Epithelial cell of proximal tubule (primary cell): ENCODE measurements at regions not wholly inside any gene's neighbourhood (a gene's known extent, or its start where the extent isn't known, plus 50 kb on each side); places are given as distances from the start of the nearest gene placed in this dataset.

Experiments used
- DNase-seq: peaks from one replicate; pipeline ENCODE4 v3.0.0-alpha.2; 2011; ENCODE audit warnings: low read depth
- H3K4me3 ChIP-seq: 2 replicates; pipeline ENCODE4 v1.5.1; 2011; ENCODE audit warnings: low read depth, mild to moderate bottlenecking, low read length
- TF ChIP-seq, protein P1 (sequence below): conservative IDR thresholded peaks from 2 replicates; pipeline ENCODE4 v1.5.1; 2012; ENCODE audit warnings: low read depth, mild to moderate bottlenecking, low read length

DNA sequence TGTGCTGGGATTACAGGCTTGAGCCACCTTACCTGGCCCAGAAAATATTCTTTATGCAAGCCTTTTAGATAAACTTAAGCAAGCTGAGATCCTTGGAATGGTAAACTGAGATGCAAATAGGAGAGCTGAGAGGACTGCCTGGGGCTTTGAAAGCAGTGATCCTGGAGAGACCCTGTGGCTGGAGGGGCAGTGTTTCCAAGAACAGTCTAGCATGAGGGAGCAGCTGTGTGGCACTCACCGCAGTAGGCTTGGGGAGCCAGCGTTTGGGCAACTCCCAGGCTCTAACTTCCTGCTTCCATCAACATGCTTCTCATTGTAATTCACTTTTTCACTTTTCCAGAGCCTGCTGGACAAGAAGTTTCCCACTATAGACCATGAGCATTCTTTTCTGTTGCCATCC is 144.1 kb upstream of the CELF4 start:
- no peak for DNase-seq
- no peak overlapping the region for H3K4me3 ChIP-seq
- TF ChIP-seq, protein P1, sequence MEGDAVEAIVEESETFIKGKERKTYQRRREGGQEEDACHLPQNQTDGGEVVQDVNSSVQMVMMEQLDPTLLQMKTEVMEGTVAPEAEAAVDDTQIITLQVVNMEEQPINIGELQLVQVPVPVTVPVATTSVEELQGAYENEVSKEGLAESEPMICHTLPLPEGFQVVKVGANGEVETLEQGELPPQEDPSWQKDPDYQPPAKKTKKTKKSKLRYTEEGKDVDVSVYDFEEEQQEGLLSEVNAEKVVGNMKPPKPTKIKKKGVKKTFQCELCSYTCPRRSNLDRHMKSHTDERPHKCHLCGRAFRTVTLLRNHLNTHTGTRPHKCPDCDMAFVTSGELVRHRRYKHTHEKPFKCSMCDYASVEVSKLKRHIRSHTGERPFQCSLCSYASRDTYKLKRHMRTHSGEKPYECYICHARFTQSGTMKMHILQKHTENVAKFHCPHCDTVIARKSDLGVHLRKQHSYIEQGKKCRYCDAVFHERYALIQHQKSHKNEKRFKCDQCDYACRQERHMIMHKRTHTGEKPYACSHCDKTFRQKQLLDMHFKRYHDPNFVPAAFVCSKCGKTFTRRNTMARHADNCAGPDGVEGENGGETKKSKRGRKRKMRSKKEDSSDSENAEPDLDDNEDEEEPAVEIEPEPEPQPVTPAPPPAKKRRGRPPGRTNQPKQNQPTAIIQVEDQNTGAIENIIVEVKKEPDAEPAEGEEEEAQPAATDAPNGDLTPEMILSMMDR, result no peak

DNA sequence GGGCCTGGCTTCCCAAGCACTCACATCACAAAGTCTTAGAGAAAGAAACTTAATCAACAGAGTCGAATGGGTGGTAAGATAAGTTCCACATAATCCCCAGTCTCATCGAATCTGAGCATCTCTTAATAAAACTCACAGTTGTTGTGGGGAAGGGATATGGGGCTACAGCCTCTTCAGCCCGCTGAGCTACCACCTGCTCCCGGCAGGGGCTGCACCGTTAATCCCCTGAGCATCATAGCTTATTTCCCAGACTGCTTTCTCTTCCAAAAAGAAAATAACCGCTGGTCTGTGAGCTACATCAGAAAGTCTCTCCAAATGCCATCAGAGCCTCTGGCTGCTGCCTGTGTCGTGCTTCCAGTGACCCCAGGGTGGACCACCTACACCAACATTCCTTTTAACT is 139.4 kb upstream of the CELF4 start:
- H3K4me3 ChIP-seq, result no peak overlapping the region
- DNase-seq, result no peak

DNA sequence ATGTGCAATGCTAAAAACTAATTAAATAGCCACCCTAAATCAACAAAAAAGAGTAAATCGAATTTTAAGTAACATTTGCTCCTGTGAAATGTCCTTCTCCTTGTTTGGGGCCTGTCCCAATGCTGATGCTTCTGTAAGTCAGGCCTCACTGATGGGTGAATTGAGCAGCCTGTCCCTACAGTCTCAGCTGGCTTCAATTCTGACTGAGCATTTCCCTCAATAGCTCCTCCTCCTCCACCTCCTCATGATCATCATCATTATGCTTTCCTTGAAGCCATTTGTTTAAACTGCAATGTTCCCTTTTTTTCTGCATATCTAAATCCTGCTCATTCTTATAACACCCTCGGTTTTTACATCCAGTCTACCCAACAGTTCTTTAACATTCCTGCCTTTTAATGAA is 137.2 kb upstream of the CELF4 start:
- no peak overlapping the region for H3K4me3 ChIP-seq
- no peak for DNase-seq
- TF ChIP-seq, protein P1, result no peak

More for the DNA sequence above, 139.4 kb upstream of the CELF4 start:
- TF ChIP-seq, protein P1, result no peak

DNA sequence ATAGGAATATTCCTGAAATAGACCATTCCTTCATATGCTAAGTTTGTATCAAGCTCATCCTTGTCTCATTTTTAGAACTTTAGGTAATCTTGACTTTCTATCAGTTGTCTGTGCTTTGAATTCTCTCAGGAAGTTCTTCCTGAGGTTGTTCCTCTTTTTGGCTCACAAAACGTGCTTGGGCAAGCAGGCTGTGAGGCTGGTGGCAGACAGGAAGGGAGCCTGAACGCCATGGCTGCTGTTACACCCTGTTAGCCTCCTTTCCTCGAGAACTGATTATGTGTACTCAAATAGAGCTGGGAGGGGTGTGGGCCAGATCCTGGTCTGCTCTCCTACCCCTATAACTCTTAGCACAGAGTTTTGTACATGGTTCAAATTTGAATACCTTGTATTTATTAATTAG is 136.4 kb upstream of the CELF4 start:
- DNase-seq, result no peak
- no peak overlapping the region for H3K4me3 ChIP-seq
- TF ChIP-seq, protein P1, result no peak

DNA sequence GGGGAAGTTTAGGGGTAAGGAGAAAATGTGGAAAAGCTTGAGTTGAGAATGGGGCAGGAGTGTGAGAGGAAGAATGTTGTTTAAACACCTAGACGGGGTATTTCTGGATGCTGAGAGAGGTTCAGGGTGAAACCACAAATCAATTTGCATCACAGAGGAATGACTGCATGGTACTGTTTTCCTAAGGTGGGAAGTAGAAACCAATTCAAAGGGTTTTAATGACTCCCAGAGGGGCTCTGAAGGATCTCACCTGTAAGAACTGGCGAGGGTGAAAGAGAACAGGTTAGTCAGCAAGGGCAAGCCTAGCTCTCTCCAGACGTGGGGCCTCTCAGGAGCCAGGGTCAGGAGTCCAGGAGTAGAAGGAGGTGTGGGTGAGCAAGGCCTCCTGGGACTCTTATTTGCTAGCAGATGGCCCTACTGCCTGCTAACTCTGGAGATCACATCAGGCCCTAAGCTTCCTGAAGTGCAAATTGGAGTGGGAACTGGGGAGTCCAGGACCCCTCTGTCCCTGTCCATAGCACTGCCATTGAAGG is 133.0 kb upstream of the CELF4 start:
- no peak for DNase-seq
- TF ChIP-seq, protein P1, result no peak

DNA sequence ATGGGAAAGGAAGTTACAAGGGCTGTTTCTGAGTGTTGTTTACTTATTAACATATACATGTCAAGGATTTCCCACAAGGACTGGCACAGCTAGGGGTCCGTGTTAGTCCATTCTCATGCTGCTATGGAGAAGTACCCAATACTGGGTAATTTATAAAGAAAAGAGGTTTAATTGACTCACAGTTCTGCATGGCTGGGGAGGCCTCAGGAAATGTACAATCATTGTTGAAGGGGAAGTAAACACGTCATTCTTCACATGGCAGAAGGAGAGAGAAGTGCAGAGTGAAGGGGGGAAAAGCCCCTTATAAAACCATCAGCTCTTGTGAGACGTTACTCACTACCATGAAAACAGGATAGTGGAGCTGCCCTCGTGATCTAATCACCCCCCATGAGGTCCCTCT is 128.9 kb upstream of the CELF4 start:
- TF ChIP-seq, protein P1, result no peak
- no peak for DNase-seq
- H3K4me3 ChIP-seq, result no peak overlapping the region

More for the DNA sequence above, 133.0 kb upstream of the CELF4 start:
- H3K4me3 ChIP-seq, result no peak overlapping the region

DNA sequence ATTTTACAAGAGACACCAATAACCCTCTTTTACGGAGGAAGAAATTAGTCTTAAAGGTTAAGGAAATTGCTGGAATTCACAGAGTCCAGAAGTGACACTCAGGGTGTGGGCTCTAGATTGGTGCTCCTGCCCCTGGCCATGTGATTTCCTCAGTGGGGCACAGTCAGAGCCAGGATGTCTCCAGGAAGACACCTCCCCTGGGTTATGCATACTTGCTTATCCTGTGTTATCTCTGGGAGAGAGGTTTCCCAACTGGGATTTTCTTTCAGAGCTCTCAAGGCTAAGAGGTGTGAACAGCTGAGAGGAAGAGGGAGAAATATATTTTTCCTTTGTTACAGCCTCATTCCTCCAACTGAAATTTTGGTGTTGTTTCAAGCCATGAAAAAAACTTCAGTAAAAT is 125.6 kb upstream of the CELF4 start:
- DNase-seq, result no peak
- H3K4me3 ChIP-seq, result no peak overlapping the region
- TF ChIP-seq, protein P1, result no peak
